Body of pancreas (tissue), 4 donors: ENCODE measurements at regions not wholly inside any gene's neighbourhood (a gene's known extent, or its start where the extent isn't known, plus 50 kb on each side); places are given as distances from the start of the nearest gene placed in this dataset.

Experiments
- ATAC-seq: fragments of 150-250 bp; one replicate; pipeline ENCODE4 v1.9.1; 2016
- DNase-seq, 4 donors: peaks; one replicate each; pipeline ENCODE4 v3.0.0-alpha.2; 2019
- H3K27ac ChIP-seq, 4 donors: fragments of 200-600 bp; sonication (generic); 1 replicate in 3 of 4; 2 replicates in 1 of 4; pipeline versions ENCODE4 v1.5.1 to v1.6.1; 2016 to 2019; ENCODE audit warnings: mild to moderate bottlenecking in 1 of 4, mixed read lengths in 1 of 4, moderate library complexity in 1 of 4
- H3K27me3 ChIP-seq, 2 donors: fragments of 200-600 bp; sonication (generic); one replicate each; pipeline ENCODE4 v1.6.0; 2016; ENCODE audit warnings: mild to moderate bottlenecking in 1 of 2
- H3K36me3 ChIP-seq, 2 donors: fragments of 200-600 bp; sonication (generic); replicated peaks in 1 of 2; 2 replicates each; pipeline ENCODE4 v1.5.1; 2016; ENCODE audit warnings: low read depth in 2 of 2; ENCODE audit not compliant: insufficient read depth in 1 of 2
- H3K4me1 ChIP-seq: fragments of 200-600 bp; sonication (generic); one replicate; pipeline ENCODE4 v1.6.0; 2016
- H3K4me3 ChIP-seq, 2 donors: fragments of 200-600 bp; sonication (generic); 1 replicate in 1 of 2; 2 replicates in 1 of 2; pipeline ENCODE4 v1.5.1; 2016 to 2019
- H3K9me3 ChIP-seq, 3 donors: fragments of 200-600 bp; sonication (generic); 1 replicate in 2 of 3; 2 replicates in 1 of 3; pipeline ENCODE4 v1.5.1; 2016
- CTCF ChIP-seq, 7 experiments: fragments of 450-650 bp in 4 of 7; fragments of 200-600 bp in 3 of 7; sonication (generic) in 3 of 7; IDR thresholded peaks; one replicate each; pipeline ENCODE4 v1.5.1; 2016 to 2019; ENCODE audit warnings: antibody characterized with exemption in 7 of 7
- POLR2A ChIP-seq, 3 donors: fragments of 450-650 bp; IDR thresholded peaks; one replicate each; pipeline ENCODE4 v1.6.1; 2016; ENCODE audit warnings: antibody characterized with exemption in 3 of 3, mild to moderate bottlenecking in 2 of 3
- WGBS, 2 donors: methylation state at CpG; one replicate each; pipeline ENCODE4 v1.1.5; 2017; 5-methylcytosine and 5-hydroxymethylcytosine counted together
- intact Hi-C: fragments of 100-400 bp; cut with DNase I; formaldehyde crosslinking; loops from one replicate; pipeline ENCODE4 v1.15.1; 2023

GRCh38 chr14:25836636-25837035 is 761.2 kb downstream of the NOVA1 start:
- intact Hi-C loops: no loop called here
- TF ChIP-seq CTCF (IDR thresholded peaks at IDR 0.05) (no peak), POLR2A (IDR thresholded peaks at IDR 0.05) (no peak)
- H3K9me3 ChIP-seq: no peaks in the 10 kb centered on the region
- H3K36me3 ChIP-seq: no peaks in the 10 kb centered on the region
- no peaks in the 10 kb centered on the region for H3K4me1 ChIP-seq
- H3K4me3 ChIP-seq: no peak overlapping the region
- no peaks in the 10 kb centered on the region for H3K27me3 ChIP-seq
- WGBS, 2 donors: 21 to 24% methylated on average over 3 of the region's 3 CpGs
- DNase-seq (no peak), ATAC-seq (no peak)
- H3K27ac ChIP-seq: no peak overlapping the region

- H3K36me3 ChIP-seq: no peaks in the 10 kb centered on the region
- H3K9me3 ChIP-seq: no peaks in the 10 kb centered on the region
- TF ChIP-seq CTCF (IDR thresholded peaks at IDR 0.05) (peak in 5 of 7 experiments; percentile 20 to 41 (median 27)), POLR2A (IDR thresholded peaks at IDR 0.05) (no peak)
- no peak overlapping the region for H3K27ac ChIP-seq
- no peaks in the 10 kb centered on the region for H3K27me3 ChIP-seq
- ATAC-seq (no peak), DNase-seq (peak; percentile 12 to 43 (median 18))
- intact Hi-C loops: no loop called here
- no peaks in the 10 kb centered on the region for H3K4me1 ChIP-seq
- H3K4me3 ChIP-seq: no peak overlapping the region
- WGBS, 2 donors: 33 to 34% methylated on average over 12 of the region's 12 CpGs
Observed at GRCh38 chr14:25833341-25834126, 764.3 kb downstream of the NOVA1 start.

GRCh38 chr14:25832585-25832984 is 765.2 kb downstream of the NOVA1 start:
- TF ChIP-seq POLR2A (IDR thresholded peaks at IDR 0.05) (no peak), CTCF (IDR thresholded peaks at IDR 0.05) (no peak)
- Histone ChIP-seq H3K27ac (no peak overlapping the region), H3K9me3 (no peaks in the 10 kb centered on the region), H3K27me3 (no peaks in the 10 kb centered on the region), H3K36me3 (no peaks in the 10 kb centered on the region), H3K4me1 (no peaks in the 10 kb centered on the region), H3K4me3 (no peak overlapping the region)
- DNase-seq: no peak
- no peak for ATAC-seq
- intact Hi-C loops: no loop called here
- 46 to 49% methylated on average over 4 of the region's 4 CpGs for WGBS, 2 donors

- Histone ChIP-seq H3K27me3 (no peaks in the 10 kb centered on the region), H3K9me3 (no peaks in the 10 kb centered on the region), H3K27ac (no peak overlapping the region), H3K36me3 (no peaks in the 10 kb centered on the region), H3K4me3 (no peak overlapping the region), H3K4me1 (no peaks in the 10 kb centered on the region)
- intact Hi-C loops: no loop called here
- WGBS, 2 donors: 69 to 77% methylated on average over 4 of the region's 4 CpGs
- TF ChIP-seq POLR2A (IDR thresholded peaks at IDR 0.05) (no peak), CTCF (IDR thresholded peaks at IDR 0.05) (no peak)
- DNase-seq (no peak), ATAC-seq (no peak)
Observed at GRCh38 chr14:25828562-25828961, 769.3 kb downstream of the NOVA1 start.

- TF ChIP-seq POLR2A (IDR thresholded peaks at IDR 0.05) (no peak), CTCF (IDR thresholded peaks at IDR 0.05) (no peak)
- DNase-seq (no peak), ATAC-seq (no peak)
- Histone ChIP-seq H3K27ac (no peak overlapping the region), H3K27me3 (no peaks in the 10 kb centered on the region), H3K36me3 (no peaks in the 10 kb centered on the region), H3K9me3 (no peaks in the 10 kb centered on the region), H3K4me1 (no peaks in the 10 kb centered on the region), H3K4me3 (no peak overlapping the region)
- intact Hi-C loops: no loop called here
- WGBS, 2 donors: 65 to 73% methylated on average over 1 of the region's 1 CpG
Observed at GRCh38 chr14:25826105-25826504, 771.7 kb downstream of the NOVA1 start.
